HG02938 (cell line): ENCODE measurements at regions not wholly inside any gene's neighbourhood (a gene's known extent, or its start where the extent isn't known, plus 50 kb on each side); places are given as distances from the start of the nearest gene placed in this dataset.
A peak's percentile ranks its signal among the peaks of the same experiment; 100 is the strongest.
"Not testable (repeated sequence)": the region's sequence is repeated elsewhere in the genome, so short reads cannot be mapped to it uniquely, and the experiment has no call there.

Experiments
- ATAC-seq: cut with Tn5 transposase; IDR thresholded peaks from one replicate; pipeline ENCODE4 v1.9.1; 2021; ENCODE audit warnings: mild to moderate bottlenecking, moderate library complexity; ENCODE audit not compliant: unreplicated experiment

DNA sequence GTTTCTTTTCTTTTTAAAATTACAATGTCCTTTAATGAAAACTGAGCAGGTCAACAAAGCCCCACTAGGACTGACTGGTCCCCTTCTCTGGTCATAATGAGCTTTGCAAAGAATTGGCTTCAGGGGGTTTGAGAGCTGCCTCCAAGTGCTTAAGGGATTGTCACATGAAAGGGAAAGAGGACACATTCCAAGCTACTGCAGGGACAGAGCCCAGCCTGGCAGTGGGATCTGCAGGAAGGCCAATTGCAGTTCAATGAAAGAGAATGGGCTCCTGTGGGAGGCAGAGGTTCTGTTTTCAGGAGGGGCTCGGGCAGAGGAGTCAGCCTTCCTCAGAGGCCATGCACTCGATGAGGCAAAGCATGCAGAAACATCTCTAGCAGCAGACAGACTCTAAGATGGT lies 84.1 kb upstream of the ACKR3 start:
- ATAC-seq: no peak

DNA sequence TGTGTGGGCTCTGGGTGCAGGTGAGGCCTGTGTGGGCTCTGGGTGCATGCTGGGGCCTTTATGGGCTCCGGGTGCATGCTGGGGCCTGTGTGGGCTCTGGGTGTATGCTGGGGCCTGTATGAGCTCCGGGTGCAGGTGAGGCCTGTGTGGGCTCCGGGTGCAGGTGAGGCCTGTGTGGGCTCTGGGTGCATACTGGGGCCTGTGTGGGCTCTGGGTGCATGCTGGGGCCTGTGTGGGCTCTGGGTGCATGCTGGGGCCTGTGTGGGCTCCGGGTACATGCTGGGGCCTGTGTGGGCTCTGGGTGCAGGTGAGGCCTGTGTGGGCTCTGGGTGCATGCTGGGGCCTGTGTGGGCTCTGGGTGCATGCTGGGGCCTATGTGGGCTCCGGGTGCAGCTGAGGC lies 80.5 kb upstream of the ACKR3 start:
- ATAC-seq: not testable (repeated sequence)

DNA sequence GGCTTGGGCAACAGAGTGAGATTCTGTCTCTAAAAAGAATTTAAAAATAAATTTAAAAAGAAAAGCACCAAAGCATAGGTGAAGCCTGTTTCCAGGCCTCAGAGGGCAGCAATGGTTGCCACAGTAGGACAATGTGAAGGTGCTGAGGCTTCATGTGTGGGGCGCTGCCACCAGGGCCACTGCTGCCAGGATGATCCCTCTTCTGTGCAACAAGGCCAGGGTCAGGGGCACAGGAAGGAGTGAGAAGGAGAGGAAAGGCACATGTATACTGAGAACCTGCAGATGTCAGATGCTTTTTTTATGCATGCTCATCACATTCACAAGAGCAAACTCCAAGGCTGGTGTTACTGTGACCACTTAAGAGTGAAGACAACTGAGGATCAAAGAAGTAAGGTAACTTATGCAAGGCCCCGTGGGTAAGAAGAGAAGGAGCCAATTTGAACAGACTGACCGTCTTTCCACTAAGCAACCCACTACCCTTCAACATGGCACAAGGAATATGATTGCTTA lies 79.7 kb upstream of the ACKR3 start:
- ATAC-seq: no peak

DNA sequence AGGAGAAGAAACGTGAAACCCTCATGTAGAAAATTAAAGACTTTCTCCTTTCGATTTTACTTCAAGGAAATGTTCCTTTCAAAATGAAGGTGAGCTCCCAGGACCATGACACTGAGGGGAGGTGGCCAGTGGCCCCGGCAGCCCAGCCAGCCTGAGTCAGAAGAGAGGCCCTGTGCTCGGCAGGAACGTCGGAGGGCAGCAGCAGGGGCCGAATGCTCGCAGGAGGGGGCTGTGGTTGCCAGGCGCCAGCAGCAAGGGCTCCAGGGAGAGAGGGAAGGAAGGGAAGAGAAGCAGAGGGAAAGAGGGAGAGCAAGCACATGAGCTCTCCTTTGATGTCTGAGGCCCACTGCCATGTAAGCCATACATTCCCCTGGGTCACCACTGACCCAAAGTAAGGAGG lies 73.3 kb upstream of the ACKR3 start:
- no peak for ATAC-seq

DNA sequence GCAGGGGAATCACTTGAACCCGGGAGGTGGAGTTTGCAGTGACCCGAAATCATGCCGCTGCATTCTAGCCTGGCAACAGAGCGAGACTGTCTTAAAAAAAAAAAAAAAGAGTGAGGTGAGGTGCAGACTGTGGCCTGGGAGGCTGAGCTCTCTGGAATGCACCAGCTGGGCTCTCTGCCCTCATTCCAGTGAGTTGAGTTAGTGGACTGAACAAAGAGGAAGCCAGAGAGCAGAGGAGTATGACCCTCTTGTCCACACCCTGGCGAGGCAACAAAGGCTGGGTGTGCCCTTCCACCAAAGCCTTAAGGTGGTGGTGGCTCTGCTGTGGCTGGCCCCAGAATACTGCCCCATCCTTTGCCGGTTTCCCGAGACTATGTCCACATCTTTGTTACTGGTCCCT lies 71.3 kb upstream of the ACKR3 start:
- no peak for ATAC-seq

DNA sequence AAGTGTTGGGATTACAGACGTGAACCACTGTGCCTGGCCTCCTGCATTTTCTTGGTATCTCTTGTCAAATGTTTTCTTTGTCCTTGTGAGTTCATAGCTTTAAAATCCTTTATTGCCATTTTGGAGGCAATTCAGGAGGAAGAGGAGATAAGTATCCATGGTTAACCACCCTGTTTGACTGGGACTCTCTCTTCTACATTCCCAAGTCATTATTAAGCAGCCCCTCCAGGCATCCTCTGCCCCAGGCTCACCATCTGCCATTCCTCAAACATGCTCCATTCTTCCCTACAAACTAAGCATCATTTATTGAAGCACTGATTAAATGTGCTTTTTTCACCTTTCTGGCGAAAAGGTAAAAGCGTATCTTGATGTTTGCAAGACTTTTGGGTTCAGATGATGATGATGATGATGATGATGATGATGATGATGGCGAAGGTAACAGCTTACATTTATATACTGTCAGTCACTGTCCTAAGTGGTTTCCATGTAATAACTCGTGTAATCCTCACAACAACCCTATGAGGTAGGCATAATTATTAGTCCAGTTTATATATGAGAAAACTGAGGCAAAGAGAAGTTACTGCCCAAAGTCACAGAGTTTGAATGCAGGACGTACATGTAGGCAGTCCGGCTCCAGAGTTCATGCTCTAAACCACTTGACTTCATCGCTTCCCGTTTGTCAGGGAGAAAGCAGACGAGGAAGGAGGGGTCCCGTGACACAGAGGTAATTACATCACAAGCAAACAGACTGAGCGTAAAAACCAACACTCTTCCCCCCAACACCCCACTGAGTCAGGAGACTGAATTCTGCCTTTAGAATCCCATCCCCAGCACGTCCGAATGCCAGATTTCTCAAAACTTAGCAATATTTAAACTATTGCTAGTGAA lies 69.7 kb upstream of the ACKR3 start:
- ATAC-seq: no peak

DNA sequence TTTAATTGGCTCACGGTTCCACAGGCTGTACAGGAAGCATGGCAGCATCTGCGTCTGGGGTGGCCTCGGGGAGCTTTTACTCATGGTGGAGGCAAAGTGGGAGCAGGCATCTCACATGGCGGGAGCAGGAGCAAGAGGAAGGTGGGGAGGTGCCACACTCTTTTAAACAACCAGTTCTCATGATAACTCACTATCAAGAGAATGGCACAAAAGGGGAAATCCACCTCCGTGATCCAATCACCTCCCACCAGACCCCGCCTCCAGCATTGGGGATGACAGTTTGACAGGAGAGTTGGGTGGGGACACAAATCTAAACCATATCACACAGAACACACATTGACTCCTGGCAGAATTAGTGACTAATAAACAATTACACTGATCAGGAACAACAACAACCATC lies 68.6 kb upstream of the ACKR3 start:
- no peak for ATAC-seq

DNA sequence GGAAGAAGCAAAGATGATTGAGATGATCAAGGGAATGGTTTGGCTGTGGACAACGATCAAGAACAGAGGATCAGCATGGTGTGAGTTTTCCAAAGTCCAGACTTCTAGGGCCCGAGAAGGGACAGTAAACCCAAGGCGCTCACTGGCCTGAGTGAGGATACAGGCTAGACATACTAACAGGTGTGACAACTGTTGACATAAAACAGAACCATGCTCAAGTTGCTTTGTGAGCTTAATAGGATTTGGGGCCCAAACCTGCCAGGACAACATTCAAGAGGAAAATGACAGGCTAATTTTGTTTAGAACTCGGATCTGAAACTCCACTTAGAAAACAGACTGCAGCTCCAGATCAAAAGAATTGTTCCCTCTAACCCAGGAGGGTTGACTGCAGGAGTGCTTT lies 68.1 kb upstream of the ACKR3 start:
- no peak for ATAC-seq

DNA sequence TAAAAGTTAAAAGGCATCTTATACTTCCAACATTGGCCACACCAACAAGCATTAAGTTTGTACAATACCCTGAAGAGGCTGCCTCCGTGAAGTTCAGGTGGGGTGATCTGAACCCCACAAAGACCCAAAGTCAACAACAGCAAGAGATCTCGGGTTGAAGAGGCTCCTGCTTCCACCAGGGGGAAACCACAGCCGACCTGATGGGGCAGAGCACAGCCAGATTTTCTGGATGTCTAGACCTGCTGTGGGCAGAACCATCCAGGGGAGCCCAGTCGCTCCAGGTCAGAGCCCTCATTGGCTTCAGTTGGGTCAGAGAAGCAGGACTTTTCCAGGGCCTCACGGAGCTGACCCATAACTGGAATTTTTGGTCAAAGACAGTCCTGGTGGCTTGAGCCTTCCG lies 66.5 kb upstream of the ACKR3 start:
- no peak for ATAC-seq

DNA sequence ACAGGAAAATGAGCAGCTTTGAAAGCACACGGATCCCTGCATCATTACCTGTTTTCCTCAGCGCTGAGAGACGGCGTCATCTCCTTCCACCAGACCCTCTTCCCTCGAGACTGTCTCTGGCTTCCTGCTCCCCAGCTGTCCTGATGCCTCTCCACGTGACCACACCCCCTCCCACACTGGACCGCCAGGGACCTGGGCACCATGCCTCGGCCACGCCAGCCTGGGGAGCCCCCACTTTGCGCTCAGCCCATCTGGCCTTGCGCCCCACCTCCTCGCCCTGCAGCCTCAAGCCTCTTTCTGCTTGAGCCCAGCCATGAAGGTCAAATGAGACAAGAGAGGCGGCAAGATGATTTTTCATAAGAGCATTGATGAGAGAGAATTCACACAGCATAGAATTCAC lies 66.0 kb upstream of the ACKR3 start:
- ATAC-seq: no peak

DNA sequence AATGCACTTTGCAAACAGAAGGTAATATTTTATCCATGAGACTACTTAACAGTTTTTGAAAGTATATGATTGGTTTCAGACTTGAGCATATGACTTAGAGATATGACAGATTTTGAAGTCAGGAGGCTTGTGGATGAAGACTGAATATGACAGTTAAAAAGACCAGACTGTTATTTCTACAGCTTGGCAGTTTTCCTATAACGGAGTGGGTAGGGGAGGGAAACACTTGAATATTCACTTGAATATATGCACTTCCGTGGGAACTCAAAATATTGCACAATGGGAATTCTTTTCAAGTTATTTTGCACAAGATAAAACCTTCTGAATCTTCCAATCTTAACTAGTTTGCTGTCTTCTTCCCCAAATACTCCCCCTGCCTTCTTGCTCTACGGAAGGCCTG lies 64.6 kb upstream of the ACKR3 start:
- ATAC-seq: no peak

DNA sequence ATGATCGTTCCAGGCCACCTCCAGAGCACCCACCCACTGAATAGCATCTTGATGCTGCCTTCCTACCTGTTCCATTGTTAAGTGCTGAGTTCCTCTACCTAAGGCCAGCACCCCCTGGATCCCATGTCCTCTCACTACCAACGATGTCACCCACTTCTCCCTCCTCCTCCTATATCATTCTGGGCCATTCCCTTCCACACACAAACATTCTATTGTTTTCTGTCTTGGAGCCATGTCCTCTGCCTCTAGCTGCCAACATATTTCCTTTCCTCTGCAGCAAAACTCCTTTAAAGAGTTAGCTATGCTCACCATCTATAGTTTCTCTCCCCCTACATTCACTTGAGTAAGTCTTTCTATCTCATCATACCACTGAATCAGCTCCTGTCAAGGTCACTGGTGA lies 64.0 kb upstream of the ACKR3 start:
- no peak for ATAC-seq

DNA sequence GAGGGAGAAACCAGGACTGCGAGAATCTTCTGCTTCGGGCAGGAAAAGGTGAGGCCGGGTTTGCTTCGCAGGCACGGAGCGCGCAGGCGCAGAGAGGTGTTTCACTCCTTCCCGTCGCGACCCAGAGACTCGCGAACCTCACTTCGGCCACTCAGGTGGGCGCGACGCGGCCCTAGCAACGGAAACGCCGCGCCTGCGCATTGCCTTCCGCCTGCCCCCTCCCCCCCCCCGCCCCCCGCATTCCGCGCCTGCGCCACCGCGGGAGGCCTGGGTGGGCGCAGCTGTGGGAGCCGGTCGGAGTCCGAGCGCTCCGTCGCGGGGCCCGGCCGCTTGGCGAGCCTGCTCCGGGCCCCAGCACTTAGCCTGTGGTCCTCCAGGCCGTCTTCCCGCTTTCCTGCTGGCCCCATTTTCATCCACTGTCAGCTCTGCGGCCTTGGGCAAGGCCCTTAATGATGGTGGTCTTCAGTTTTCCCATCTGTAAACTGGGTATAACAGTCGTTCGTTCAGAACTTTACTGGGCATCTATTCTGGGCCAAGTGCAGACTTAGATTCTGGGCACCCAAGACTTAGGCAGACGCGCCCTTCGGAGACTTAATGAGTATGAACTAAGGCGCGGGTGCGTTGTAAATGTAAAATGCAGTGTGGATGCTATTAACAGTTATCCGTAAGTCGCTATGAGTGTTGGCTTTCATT lies 62.1 kb upstream of the ACKR3 start:
- ATAC-seq: no peak

DNA sequence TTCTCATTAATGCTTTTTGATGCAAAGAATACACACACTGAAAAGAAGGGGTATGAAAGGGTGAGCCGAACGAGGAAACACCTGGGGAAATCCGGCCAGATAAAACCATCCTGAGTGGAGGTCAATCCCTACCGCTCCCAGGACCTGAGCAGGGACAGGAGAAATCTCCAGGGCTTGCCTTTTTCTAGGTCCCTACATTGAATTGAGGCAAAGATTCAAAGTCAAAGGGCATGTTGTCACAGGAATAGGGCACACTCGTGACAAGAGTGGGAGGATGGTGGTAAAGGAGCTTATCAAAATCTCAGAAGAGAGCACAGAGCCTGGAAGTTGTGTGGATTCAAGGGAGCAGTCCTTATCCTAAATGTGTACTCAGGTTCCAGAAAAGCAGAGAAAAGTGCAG lies 61.2 kb upstream of the ACKR3 start:
- no peak for ATAC-seq

DNA sequence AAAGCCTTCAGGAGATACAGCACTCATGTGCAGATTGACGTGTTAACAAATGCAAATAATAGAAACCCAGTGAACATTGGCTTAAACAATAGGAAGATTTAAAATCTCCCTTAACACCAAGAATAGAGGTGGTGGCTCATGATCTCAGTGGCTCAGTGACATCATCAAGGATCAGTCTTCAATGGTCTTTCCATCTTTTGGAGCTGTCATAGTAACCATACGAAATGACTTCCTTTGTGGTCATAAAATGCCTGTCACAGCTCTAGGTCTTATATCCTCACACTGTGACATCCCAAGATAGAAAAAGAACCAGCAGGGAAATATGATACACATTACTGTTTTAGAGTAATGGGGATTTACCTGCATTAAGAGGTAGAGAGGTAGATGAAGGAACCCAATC lies 59.6 kb upstream of the ACKR3 start:
- no peak for ATAC-seq

DNA sequence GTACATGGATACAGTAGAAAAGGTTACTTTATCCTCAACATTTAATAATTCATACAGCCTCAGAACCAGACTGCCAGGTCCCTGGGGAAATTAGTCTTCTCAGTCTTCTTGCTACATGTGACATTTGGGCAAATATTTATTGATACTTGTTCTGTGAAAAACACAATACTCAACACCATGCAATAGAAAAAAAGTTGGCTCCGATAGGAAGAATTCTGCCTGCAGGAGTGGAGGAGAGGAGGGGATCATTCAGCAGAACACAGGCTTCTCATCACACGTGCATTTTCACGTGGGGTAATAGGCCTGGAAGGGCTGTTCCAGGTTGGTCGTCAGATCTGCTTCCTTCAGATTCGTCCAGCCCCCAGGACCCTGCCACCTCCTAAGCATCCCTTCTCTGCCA lies 58.4 kb upstream of the ACKR3 start:
- no peak for ATAC-seq

DNA sequence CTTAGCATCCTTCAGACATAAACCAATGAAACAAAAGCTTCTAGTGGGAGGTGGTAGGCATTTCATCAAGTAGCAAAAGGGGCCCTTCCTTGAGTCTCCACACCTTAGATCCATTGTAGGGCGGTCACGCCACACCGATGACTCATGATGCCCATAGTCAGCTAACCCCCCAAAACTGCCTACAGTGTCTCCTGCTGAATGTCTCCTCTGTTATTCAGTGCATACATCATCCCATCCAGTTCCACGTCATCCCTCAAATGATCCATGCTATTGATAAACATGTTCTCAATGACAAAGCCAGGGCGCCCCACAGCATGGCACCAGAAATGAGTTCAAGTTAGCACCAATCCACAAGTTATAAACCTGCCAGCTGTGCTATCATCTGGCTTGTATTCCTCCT lies 57.4 kb upstream of the ACKR3 start:
- no peak for ATAC-seq

DNA sequence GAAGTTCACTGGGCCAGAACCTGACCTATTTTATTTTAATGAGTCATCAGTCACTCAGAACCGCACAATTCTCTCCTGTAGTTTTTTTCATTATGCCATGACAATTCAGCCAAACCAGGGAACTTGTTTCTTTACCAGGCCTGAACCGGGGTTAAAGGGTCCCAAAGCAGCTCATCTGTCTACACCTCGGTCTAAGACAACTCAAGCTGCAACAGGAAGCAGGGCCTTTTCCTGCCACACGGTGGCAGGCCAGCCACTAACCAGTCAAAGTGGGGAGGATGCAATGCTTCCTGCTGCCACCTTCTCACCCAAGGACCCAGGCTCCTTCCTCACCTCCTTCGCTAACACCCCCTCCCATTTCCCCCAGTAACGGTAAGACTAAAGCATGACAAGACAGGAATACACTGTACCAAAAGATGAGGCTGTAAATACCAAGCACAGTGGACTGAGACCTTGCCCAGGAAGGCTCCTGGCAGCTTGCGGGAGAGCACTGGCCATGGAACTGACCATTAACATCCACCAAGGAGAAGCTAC lies 56.7 kb upstream of the ACKR3 start:
- ATAC-seq: peak; percentile 61

DNA sequence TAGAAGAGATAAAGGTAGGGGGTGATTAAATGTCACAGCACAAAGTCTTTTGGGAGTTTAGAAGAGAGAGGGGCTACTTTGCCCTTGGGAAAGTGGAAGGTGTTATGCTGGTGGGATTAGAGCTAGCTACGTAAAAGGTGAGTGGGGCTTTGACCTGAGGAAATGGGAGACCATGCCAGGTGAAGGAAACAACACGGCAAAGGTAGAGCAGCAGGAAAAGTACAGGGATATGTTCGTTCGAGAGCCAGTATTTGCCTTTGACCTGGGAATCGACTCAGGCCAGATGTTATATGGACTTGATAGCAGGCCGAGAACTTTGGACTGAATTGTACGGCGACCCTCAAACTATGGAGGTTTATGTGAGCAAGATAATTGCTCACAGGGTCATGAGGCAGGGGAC lies 55.7 kb upstream of the ACKR3 start:
- no peak for ATAC-seq

DNA sequence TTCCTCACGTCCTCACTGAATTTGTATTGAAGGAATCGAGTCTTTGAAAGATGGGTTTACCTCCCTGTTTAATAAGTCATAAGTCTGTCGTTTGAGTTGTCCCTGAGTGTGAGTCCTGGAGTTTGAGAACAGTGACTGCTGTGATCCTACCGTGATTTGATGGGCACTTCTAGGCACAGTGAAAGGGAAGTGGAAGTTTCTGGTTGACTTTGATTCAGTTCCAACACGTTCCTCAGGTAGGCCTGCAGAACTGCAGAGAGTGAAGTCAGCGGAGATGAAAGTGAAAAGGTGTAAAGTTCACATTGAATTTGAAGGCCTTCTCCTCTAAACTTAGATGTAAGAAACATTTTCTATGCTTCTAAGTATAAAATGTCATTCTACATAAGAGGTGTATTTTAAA lies 52.9 kb upstream of the ACKR3 start:
- ATAC-seq: no peak

DNA sequence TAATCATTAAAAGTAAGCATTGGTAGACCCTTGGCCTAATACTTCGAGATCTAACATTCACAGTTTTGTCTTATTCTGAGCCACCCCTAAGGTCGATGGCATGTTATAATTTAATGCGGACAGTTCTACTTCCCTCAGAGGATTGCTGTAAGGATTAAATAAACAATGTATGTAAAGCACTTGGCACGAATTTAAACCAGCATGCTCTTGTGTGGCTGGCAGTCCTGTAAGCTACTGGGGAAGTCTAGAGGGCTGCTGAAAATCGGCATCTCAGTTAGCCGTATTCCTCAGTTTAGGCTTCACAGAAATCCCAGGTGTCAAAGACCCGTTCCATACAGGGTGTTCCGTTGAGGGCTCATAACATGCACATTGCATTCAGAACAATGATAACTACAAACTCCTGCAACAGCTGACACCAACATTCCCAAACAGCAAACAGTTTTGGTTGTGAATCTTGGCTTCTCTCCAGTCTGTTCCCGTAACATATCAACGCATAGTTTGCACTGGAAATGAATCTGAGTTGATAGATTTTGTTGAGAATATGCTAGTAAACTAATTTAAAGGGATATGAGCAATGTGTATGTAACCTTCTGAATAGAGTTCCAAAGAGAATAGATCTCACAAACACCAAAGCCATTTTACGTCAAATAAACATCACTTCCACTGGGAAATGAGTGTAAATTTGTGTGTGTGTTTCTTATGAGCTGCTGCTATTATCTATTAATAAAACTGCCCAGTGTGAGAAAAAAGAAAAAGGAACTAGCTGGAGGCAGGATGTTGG lies 52.2 kb upstream of the ACKR3 start:
- no peak for ATAC-seq
